ENCODE measurements at regions not wholly inside any gene's neighbourhood (a gene's known extent, or its start where the extent isn't known, plus 50 kb on each side); places are given as distances from the start of the nearest gene placed in this dataset.
"Not testable (repeated sequence)": the region's sequence is repeated elsewhere in the genome, so short reads cannot be mapped to it uniquely, and the experiment has no call there.

DNA sequence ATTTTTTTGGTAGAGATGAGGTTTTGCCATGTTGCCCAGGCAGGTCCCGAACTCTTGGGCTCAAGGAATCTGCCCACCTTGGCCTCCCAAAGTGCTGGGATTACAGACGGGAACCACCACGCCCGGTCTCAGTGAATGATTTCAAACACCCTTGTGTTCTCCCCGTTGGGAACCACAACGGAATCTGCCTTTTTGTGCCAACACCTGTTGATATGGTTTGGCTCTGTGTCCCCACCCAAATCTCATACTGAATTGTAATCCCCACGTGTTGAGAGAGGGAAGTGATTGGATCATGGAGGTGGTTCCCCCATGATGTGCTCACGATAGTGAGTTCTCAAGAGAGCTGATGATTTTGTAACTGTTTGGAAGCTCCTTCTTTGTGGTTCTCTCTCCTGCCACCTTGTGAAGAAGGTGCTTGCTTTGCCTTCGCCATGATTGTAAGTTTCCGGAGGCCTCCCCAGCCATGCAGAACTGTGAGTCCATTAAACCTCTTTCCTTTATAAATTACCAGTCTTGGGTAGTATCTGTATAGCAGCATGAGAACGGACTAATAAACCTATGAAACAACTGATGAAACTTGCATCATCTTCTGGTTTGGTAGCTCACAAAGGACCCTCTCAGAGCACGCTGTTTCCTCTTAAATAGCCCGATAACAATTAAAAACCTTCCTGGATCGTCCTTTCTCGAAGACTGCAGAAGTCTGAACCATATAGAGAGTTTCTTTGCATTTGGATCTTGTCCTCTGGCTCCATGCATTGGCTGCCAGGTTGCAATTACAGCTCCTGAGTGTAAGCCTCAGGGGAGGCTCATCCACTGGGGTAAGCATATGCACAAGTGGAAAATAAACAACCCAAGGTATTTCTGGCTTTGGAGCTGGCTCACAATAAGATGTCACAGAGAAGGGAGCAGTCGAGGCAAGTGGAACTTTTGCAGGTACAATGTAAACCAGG is 91.5 kb downstream of the SPRY4 start:
- H3K23ac ChIP-seq (ENCODE audit: low read length), result no peak overlapping the region
- H3K4me3 ChIP-seq (ENCODE audit: low read depth, low read length), result no peak overlapping the region
- H4K12ac ChIP-seq (ENCODE audit: low read depth, low read length), result no peak overlapping the region
- no peaks in the 10 kb centered on the region for H3K9me3 ChIP-seq (ENCODE audit: insufficient read depth, low read depth, low read length)
- H3K14ac ChIP-seq (ENCODE audit: low read length), result peak overlapping the region; percentile 11
- H4K8ac ChIP-seq (ENCODE audit: low read depth, low read length), result no peak overlapping the region
- H3K4me1 ChIP-seq (ENCODE audit: control insufficient read depth in 1 of 2, insufficient read depth in 2 of 2, low read length in 2 of 2), result peaks cover 19 to 23% of the 10 kb centered on the region in 2 experiments
- H3K27me3 ChIP-seq (ENCODE audit: insufficient read depth, low read length), result no peaks in the 10 kb centered on the region
- H2AFZ ChIP-seq (ENCODE audit: insufficient read depth, low read length, poor library complexity), result no peak overlapping the region
- no peak overlapping the region for H3K18ac ChIP-seq (ENCODE audit: low read length)
- H3K79me1 ChIP-seq (ENCODE audit: low read length), result peaks cover 27% of the 10 kb centered on the region
- peak overlapping the region; percentile 56 for H2BK120ac ChIP-seq (ENCODE audit: insufficient read depth, low read length, poor library complexity)
- no peak overlapping the region for H3K4ac ChIP-seq (ENCODE audit: low read depth, low read length)
- peak overlapping the region; percentile 10 for H2BK5ac ChIP-seq (ENCODE audit: low read depth, low read length, poor library complexity)
- WGBS (ENCODE audit: extremely low coverage, insufficient coverage, insufficient read length), result no CpG with 5 or more reads among the region's 16 CpGs
- H3K9ac ChIP-seq (ENCODE audit: low read length), result no peak overlapping the region
- H4K91ac ChIP-seq (ENCODE audit: low read depth, low read length), result peak overlapping the region; percentile 72
- no peaks in the 10 kb centered on the region for H3K36me3 ChIP-seq (ENCODE audit: control insufficient read depth in 1 of 2, insufficient read depth in 2 of 2, low read length in 2 of 2)
- H3K4me2 ChIP-seq (ENCODE audit: low read length), result no peak overlapping the region
- H3K27ac ChIP-seq (ENCODE audit: low read depth, low read length), result no peak overlapping the region
- peak overlapping the region; percentile 93 for H2BK12ac ChIP-seq (ENCODE audit: low read length)
- peaks cover 6% of the 10 kb centered on the region for H3K79me2 ChIP-seq (ENCODE audit: control insufficient read depth, insufficient read depth, low read length, poor library complexity)
- DNase-seq, result no peak
- peak overlapping the region; percentile 13 for H2AK5ac ChIP-seq (ENCODE audit: low read length)

DNA sequence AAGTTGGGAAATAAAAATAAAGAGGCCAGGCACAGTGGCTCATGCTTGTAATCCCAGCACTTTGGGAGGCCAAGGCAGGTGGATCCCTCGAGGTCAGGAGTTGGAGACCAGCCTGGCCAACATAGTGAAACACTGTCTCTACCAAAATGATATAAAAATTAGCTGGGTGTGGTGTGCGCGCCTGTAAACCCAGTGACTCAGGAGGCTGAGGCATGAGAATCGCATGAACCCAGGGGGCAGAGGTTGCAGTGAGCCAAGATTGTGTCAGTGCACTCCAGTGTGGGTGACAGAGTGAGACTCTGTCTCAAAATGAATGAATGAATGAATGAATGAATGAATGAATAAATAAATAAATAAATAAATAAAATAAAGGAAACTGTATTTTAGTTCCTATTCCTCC is 93.9 kb downstream of the SPRY4 start:
- H2BK12ac ChIP-seq (ENCODE audit: low read length); H3K14ac ChIP-seq (ENCODE audit: low read length); H3K4me3 ChIP-seq (ENCODE audit: low read depth, low read length); H2BK5ac ChIP-seq (ENCODE audit: low read depth, low read length, poor library complexity); H2AFZ ChIP-seq (ENCODE audit: insufficient read depth, low read length, poor library complexity); H3K23ac ChIP-seq (ENCODE audit: low read length); H4K12ac ChIP-seq (ENCODE audit: low read depth, low read length); DNase-seq; H3K27ac ChIP-seq (ENCODE audit: low read depth, low read length); H3K18ac ChIP-seq (ENCODE audit: low read length); H3K79me2 ChIP-seq (ENCODE audit: control insufficient read depth, insufficient read depth, low read length, poor library complexity); H2BK120ac ChIP-seq (ENCODE audit: insufficient read depth, low read length, poor library complexity); H3K4me2 ChIP-seq (ENCODE audit: low read length); H3K4ac ChIP-seq (ENCODE audit: low read depth, low read length); H3K36me3 ChIP-seq (ENCODE audit: control insufficient read depth in 1 of 2, insufficient read depth in 2 of 2, low read length in 2 of 2); H2AK5ac ChIP-seq (ENCODE audit: low read length); H3K9me3 ChIP-seq (ENCODE audit: insufficient read depth, low read depth, low read length); H4K8ac ChIP-seq (ENCODE audit: low read depth, low read length); H3K27me3 ChIP-seq (ENCODE audit: insufficient read depth, low read length); H4K91ac ChIP-seq (ENCODE audit: low read depth, low read length); H3K9ac ChIP-seq (ENCODE audit: low read length): not testable (repeated sequence)
- Histone ChIP-seq H3K4me1 (ENCODE audit: control insufficient read depth in 1 of 2, insufficient read depth in 2 of 2, low read length in 2 of 2) (peaks cover 10 to 14% of the 10 kb centered on the region in 2 experiments), H3K79me1 (ENCODE audit: low read length) (peaks cover 15% of the 10 kb centered on the region)
- no CpG with 5 or more reads among the region's 4 CpGs for WGBS (ENCODE audit: extremely low coverage, insufficient coverage, insufficient read length)

DNA sequence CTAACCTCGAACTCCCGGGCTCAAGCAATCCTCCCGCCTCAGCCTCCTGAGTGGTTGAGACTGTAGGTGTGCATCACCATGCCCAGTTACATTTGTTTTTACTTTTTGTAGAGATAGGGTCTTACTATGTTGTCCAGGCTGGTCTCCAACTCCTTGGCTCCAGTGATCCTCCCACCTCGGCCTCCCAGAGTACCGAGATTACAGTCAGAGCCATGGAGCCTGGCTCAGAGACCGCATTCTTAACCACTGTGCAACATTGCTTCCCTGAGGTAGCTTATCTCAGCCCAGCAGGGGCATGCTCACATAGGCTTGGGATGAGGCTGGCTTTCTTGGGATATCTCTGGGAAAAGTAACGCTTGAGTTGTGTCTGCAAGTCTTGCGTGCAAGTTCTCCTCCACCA is 99.7 kb downstream of the SPRY4 start:
- Histone ChIP-seq H4K91ac (ENCODE audit: low read depth, low read length) (no peak overlapping the region), H2BK5ac (ENCODE audit: low read depth, low read length, poor library complexity) (no peak overlapping the region), H3K79me2 (ENCODE audit: control insufficient read depth, insufficient read depth, low read length, poor library complexity) (no peaks in the 10 kb centered on the region), H3K79me1 (ENCODE audit: low read length) (peaks cover 12% of the 10 kb centered on the region), H3K27me3 (ENCODE audit: insufficient read depth, low read length) (no peaks in the 10 kb centered on the region), H3K4me1 (ENCODE audit: control insufficient read depth in 1 of 2, insufficient read depth in 2 of 2, low read length in 2 of 2) (peaks cover 0 to 3% of the 10 kb centered on the region in 2 experiments), H3K18ac (ENCODE audit: low read length) (no peak overlapping the region), H4K12ac (ENCODE audit: low read depth, low read length) (no peak overlapping the region), H3K4ac (ENCODE audit: low read depth, low read length) (no peak overlapping the region), H2BK120ac (ENCODE audit: insufficient read depth, low read length, poor library complexity) (no peak overlapping the region), H4K8ac (ENCODE audit: low read depth, low read length) (no peak overlapping the region), H2BK12ac (ENCODE audit: low read length) (peak overlapping the region; percentile 47), H3K14ac (ENCODE audit: low read length) (no peak overlapping the region), H3K9ac (ENCODE audit: low read length) (no peak overlapping the region), H3K4me3 (ENCODE audit: low read depth, low read length) (no peak overlapping the region), H3K4me2 (ENCODE audit: low read length) (no peak overlapping the region), H2AFZ (ENCODE audit: insufficient read depth, low read length, poor library complexity) (no peak overlapping the region), H3K27ac (ENCODE audit: low read depth, low read length) (no peak overlapping the region), H3K23ac (ENCODE audit: low read length) (no peak overlapping the region), H2AK5ac (ENCODE audit: low read length) (no peak overlapping the region), H3K9me3 (ENCODE audit: insufficient read depth, low read depth, low read length) (no peaks in the 10 kb centered on the region), H3K36me3 (ENCODE audit: control insufficient read depth in 1 of 2, insufficient read depth in 2 of 2, low read length in 2 of 2) (no peaks in the 10 kb centered on the region)
- no CpG with 5 or more reads among the region's 8 CpGs for WGBS (ENCODE audit: extremely low coverage, insufficient coverage, insufficient read length)
- no peak for DNase-seq

DNA sequence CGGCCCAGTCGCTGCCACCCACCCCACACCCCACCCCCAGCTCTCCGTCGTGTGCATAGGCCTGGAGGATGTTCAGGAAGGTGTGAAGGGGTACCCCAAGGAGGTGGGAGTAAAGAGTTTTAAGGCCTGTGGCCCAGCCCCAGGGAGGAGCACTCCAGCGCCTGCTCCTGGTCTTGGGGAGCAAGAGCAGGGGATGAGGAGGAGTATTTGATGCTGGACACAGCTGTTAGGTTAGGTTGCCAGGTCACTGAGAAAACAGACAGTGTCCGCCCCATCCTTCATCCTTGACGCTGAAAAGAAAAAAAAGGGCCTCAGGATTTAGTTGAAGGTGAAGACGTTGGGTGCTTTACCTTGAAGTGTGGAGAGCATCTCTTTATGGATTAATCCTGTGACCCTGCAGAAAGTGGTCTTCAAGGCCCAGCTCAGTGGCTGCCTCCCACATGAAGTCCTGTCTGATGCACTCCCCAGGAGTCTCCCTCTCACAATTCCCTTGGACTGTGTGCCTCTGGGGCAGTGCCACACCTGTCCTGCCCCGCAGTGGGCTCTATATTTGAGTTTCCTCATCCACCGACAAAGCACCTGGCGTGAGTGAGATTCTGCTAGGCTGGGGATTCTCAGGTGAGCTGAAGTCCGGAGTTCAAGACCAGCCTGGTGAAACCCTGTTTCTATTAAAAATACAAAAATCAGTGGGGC is 101.8 kb downstream of the SPRY4 start:
- no peak overlapping the region for H3K4ac ChIP-seq (ENCODE audit: low read depth, low read length)
- no peak overlapping the region for H2BK5ac ChIP-seq (ENCODE audit: low read depth, low read length, poor library complexity)
- H2AK5ac ChIP-seq (ENCODE audit: low read length), result peak overlapping the region; percentile 30
- no peaks in the 10 kb centered on the region for H3K9me3 ChIP-seq (ENCODE audit: insufficient read depth, low read depth, low read length)
- no CpG with 5 or more reads among the region's 12 CpGs for WGBS (ENCODE audit: extremely low coverage, insufficient coverage, insufficient read length)
- peaks cover 13% of the 10 kb centered on the region for H3K79me1 ChIP-seq (ENCODE audit: low read length)
- peak overlapping the region; percentile 25 for H3K14ac ChIP-seq (ENCODE audit: low read length)
- no peak overlapping the region for H3K4me3 ChIP-seq (ENCODE audit: low read depth, low read length)
- no peak overlapping the region for H2AFZ ChIP-seq (ENCODE audit: insufficient read depth, low read length, poor library complexity)
- H4K12ac ChIP-seq (ENCODE audit: low read depth, low read length), result no peak overlapping the region
- H3K4me1 ChIP-seq (ENCODE audit: control insufficient read depth in 1 of 2, insufficient read depth in 2 of 2, low read length in 2 of 2), result peaks cover 8% of the 10 kb centered on the region in 2 experiments
- no peak overlapping the region for H3K9ac ChIP-seq (ENCODE audit: low read length)
- H3K36me3 ChIP-seq (ENCODE audit: control insufficient read depth in 1 of 2, insufficient read depth in 2 of 2, low read length in 2 of 2), result no peaks in the 10 kb centered on the region
- no peaks in the 10 kb centered on the region for H3K79me2 ChIP-seq (ENCODE audit: control insufficient read depth, insufficient read depth, low read length, poor library complexity)
- H2BK12ac ChIP-seq (ENCODE audit: low read length), result peak overlapping the region; percentile 38
- H3K27ac ChIP-seq (ENCODE audit: low read depth, low read length), result no peak overlapping the region
- no peak overlapping the region for H2BK120ac ChIP-seq (ENCODE audit: insufficient read depth, low read length, poor library complexity)
- H3K23ac ChIP-seq (ENCODE audit: low read length), result no peak overlapping the region
- H3K27me3 ChIP-seq (ENCODE audit: insufficient read depth, low read length), result no peaks in the 10 kb centered on the region
- DNase-seq, result no peak
- no peak overlapping the region for H3K18ac ChIP-seq (ENCODE audit: low read length)
- no peak overlapping the region for H3K4me2 ChIP-seq (ENCODE audit: low read length)
- H4K8ac ChIP-seq (ENCODE audit: low read depth, low read length), result no peak overlapping the region
- peak overlapping the region; percentile 2 for H4K91ac ChIP-seq (ENCODE audit: low read depth, low read length)
